MM.1S (cell line): ENCODE measurements at regions not wholly inside any gene's neighbourhood (a gene's known extent, or its start where the extent isn't known, plus 50 kb on each side); places are given as distances from the start of the nearest gene placed in this dataset.

ENCODE experiments used
- DNase-seq: peaks from one replicate; pipeline ENCODE4 v3.0.0-alpha.2; 2015
- H2AFZ ChIP-seq: fragments of 300-600 bp; sonication (generic); 2 replicates; pipeline ENCODE4 v1.6.0; 2016; ENCODE audit warnings: antibody characterized with exemption, low read length
- H3F3A ChIP-seq: fragments of 300-600 bp; sonication (generic); 2 replicates; pipeline ENCODE4 v1.6.1; 2016; ENCODE audit warnings: mild to moderate bottlenecking, antibody characterized with exemption, low read length, moderate library complexity, mixed read lengths; ENCODE audit not compliant: insufficient read depth
- H3K27ac ChIP-seq: fragments of 300-600 bp; sonication (generic); 2 replicates; pipeline ENCODE4 v1.5.1; 2016; ENCODE audit warnings: mild to moderate bottlenecking, low read length
- H3K27me3 ChIP-seq: fragments of 300-600 bp; sonication (generic); replicated peaks from 2 replicates; pipeline ENCODE4 v1.6.0; 2016; ENCODE audit warnings: low read length; ENCODE audit not compliant: insufficient read depth
- H3K36me3 ChIP-seq: fragments of 300-600 bp; sonication (generic); replicated peaks from 2 replicates; pipeline ENCODE4 v1.6.1; 2016; ENCODE audit warnings: mild to moderate bottlenecking, low read length, mixed read lengths; ENCODE audit not compliant: insufficient read depth
- H3K4me1 ChIP-seq: fragments of 300-600 bp; sonication (generic); 2 replicates; pipeline ENCODE4 v1.6.1; 2016; ENCODE audit warnings: low read length, mixed read lengths
- H3K4me2 ChIP-seq: fragments of 300-600 bp; sonication (generic); 2 replicates; pipeline ENCODE4 v1.6.0; 2016; ENCODE audit warnings: low read depth, low read length
- H3K4me3 ChIP-seq: fragments of 300-600 bp; sonication (generic); 2 replicates; pipeline ENCODE4 v1.5.1; 2016; ENCODE audit warnings: low read length, mixed read lengths
- H3K79me2 ChIP-seq: fragments of 300-600 bp; sonication (generic); 2 replicates; pipeline ENCODE4 v1.6.1; 2016; ENCODE audit warnings: mixed run types, low read length, mixed read lengths
- H3K9ac ChIP-seq: fragments of 300-600 bp; sonication (generic); 2 replicates; pipeline ENCODE4 v1.6.1; 2016; ENCODE audit warnings: low read length, mixed read lengths
- H3K9me2 ChIP-seq: fragments of 300-600 bp; sonication (generic); replicated peaks from 2 replicates; pipeline ENCODE4 v1.6.1; 2016; ENCODE audit warnings: mild to moderate bottlenecking, low read length, mixed read lengths; ENCODE audit not compliant: insufficient read depth
- H3K9me3 ChIP-seq: fragments of 300-600 bp; sonication (generic); replicated peaks from 2 replicates; pipeline ENCODE4 v1.6.1; 2016; ENCODE audit warnings: mild to moderate bottlenecking, low read length, mixed read lengths; ENCODE audit not compliant: insufficient read depth
- H4K20me1 ChIP-seq: fragments of 300-600 bp; sonication (generic); 2 replicates; pipeline ENCODE4 v1.6.1; 2016; ENCODE audit warnings: mild to moderate bottlenecking, low read length, moderate library complexity, mixed read lengths; ENCODE audit not compliant: insufficient read depth
- EZH2 ChIP-seq: fragments of 300-600 bp; sonication (generic); optimal IDR thresholded peaks from 2 replicates; pipeline ENCODE3; 2017; ENCODE audit warnings: low read depth, mild to moderate bottlenecking, antibody characterized with exemption, low read length, mixed read lengths
- EZH2phosphoT487 ChIP-seq: fragments of 300-600 bp; sonication (generic); IDR thresholded peaks from 2 replicates; pipeline ENCODE4 v1.6.1; 2018; ENCODE audit warnings: antibody characterized with exemption, low read length
- TF ChIP-seq, protein P1 (sequence below): fragments of 300-600 bp; sonication (generic); IDR thresholded peaks from 2 replicates; pipeline ENCODE4 v1.5.1; 2016; ENCODE audit warnings: antibody characterized with exemption, low read length, mixed read lengths

DNA sequence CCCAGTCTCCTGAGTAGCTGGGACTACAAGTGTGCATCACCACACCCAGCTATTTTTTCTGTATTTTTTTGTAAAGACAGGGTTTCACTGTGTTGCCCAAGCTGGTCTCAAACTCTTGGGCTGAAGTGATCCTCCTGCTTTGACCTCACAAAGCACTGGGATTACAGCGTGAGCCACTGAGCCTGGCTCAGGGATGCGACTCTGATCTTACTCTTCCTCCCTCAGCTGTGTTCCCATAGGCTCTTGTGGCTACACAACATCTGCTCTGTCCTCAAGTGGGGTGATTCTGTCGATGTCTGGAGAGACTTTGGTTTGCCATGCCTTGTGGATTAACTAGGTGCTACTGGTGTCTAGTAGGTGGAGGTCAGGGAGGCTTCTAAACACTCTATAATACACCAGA is 127.0 kb upstream of the SERPIND1 start:
- Histone ChIP-seq H2AFZ (no peak overlapping the region), H3K9me2 (no peaks in the 10 kb centered on the region), H3K27ac (no peak overlapping the region), H3K36me3 (no peaks in the 10 kb centered on the region), H3K9ac (no peak overlapping the region), H3K9me3 (no peaks in the 10 kb centered on the region), H4K20me1 (no peaks in the 10 kb centered on the region), H3K27me3 (no peaks in the 10 kb centered on the region), H3F3A (no peaks in the 10 kb centered on the region), H3K79me2 (no peaks in the 10 kb centered on the region), H3K4me3 (no peak overlapping the region), H3K4me2 (no peak overlapping the region), H3K4me1 (no peaks in the 10 kb centered on the region)
- no peak for DNase-seq
- TF ChIP-seq EZH2phosphoT487 (no peak), EZH2 (no peak)
- TF ChIP-seq, protein P1, sequence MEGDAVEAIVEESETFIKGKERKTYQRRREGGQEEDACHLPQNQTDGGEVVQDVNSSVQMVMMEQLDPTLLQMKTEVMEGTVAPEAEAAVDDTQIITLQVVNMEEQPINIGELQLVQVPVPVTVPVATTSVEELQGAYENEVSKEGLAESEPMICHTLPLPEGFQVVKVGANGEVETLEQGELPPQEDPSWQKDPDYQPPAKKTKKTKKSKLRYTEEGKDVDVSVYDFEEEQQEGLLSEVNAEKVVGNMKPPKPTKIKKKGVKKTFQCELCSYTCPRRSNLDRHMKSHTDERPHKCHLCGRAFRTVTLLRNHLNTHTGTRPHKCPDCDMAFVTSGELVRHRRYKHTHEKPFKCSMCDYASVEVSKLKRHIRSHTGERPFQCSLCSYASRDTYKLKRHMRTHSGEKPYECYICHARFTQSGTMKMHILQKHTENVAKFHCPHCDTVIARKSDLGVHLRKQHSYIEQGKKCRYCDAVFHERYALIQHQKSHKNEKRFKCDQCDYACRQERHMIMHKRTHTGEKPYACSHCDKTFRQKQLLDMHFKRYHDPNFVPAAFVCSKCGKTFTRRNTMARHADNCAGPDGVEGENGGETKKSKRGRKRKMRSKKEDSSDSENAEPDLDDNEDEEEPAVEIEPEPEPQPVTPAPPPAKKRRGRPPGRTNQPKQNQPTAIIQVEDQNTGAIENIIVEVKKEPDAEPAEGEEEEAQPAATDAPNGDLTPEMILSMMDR, result no peak

DNA sequence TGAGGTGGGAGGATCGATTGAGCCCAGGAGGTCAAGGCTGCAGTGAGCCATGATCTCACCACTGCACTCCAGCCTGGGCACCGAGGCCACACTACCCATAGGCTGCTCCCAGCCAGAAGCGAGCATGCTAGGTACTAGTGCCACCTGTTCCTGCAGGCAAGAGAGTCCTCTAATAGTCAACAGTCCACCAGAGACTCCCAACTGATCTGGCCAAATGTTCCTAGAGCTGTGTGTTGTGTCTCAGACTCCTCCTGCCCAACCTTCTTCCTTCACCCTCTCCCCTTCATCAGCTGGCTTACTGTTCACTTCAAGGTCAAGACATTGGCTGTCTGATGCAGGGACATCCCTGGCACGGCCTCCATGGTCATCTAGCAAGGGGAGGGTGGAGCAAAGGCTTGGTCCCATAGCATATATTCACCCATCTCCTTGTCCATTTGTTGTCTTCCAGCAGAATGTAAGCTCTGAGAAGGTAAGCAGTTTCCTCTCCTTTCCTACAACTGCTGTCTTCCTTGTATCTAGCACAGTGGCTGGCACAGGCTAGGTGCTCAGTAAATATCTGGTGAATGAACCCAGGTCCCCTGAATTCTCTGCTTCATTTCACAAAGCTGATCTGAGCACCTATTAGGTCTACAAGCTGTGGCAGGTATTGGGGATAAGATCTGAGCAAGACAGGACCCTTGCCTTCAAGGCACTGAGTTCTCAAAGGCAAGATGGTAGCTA is 126.2 kb upstream of the SERPIND1 start:
- Histone ChIP-seq H3K79me2 (no peaks in the 10 kb centered on the region), H3K4me2 (no peak overlapping the region), H3K4me3 (no peak overlapping the region), H3K9me2 (no peaks in the 10 kb centered on the region), H3K4me1 (no peaks in the 10 kb centered on the region), H3K36me3 (no peaks in the 10 kb centered on the region), H4K20me1 (no peaks in the 10 kb centered on the region), H3K9me3 (no peaks in the 10 kb centered on the region), H3K27ac (no peak overlapping the region), H2AFZ (no peak overlapping the region), H3K9ac (no peak overlapping the region), H3F3A (no peaks in the 10 kb centered on the region), H3K27me3 (no peaks in the 10 kb centered on the region)
- DNase-seq, result no peak
- TF ChIP-seq EZH2 (no peak), EZH2phosphoT487 (no peak)
- TF ChIP-seq, protein P1, result no peak

DNA sequence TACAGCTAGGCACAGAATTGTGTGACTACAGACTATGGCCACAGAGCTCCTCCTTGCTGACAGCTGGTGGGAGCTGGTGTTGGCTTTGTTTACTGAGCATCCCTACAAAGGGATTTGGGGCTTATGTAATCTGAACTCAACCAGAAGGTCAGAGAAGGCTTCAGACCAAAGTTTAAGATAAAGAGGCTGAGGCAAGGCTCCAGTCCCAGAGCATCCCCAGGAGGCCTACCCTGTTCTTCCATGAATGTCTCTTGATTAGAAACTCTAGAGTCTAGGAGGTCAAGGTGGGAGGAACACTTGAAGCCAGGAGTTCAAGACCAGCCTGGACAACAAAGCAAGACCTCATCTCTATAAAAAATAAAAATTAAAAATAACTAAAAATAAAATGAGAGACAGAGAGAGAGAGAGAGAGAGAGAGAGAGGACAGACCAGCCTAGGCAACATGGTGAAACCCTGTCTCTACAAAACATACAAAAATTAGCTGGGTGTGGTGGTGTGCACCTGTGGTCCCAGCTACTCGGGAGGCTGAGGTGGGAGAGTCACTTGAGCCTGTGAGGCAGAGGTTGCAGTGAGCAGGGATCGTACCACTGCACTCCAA is 125.5 kb upstream of the SERPIND1 start:
- no peaks in the 10 kb centered on the region for H3K36me3 ChIP-seq
- H2AFZ ChIP-seq, result no peak overlapping the region
- TF ChIP-seq EZH2phosphoT487, result no peak
- TF ChIP-seq, protein P1, result no peak
- TF ChIP-seq EZH2, result no peak
- no peaks in the 10 kb centered on the region for H3K9me3 ChIP-seq
- H3K79me2 ChIP-seq, result no peaks in the 10 kb centered on the region
- no peak overlapping the region for H3K27ac ChIP-seq
- no peaks in the 10 kb centered on the region for H3K9me2 ChIP-seq
- no peaks in the 10 kb centered on the region for H3F3A ChIP-seq
- no peaks in the 10 kb centered on the region for H4K20me1 ChIP-seq
- H3K9ac ChIP-seq, result no peak overlapping the region
- H3K4me2 ChIP-seq, result no peak overlapping the region
- no peak overlapping the region for H3K4me3 ChIP-seq
- no peaks in the 10 kb centered on the region for H3K4me1 ChIP-seq
- no peaks in the 10 kb centered on the region for H3K27me3 ChIP-seq
- DNase-seq, result no peak
